WTC11 (cell line): ENCODE measurements at regions not wholly inside any gene's neighbourhood (a gene's known extent, or its start where the extent isn't known, plus 50 kb on each side); places are given as distances from the start of the nearest gene placed in this dataset.
"Not testable (repeated sequence)": the region's sequence is repeated elsewhere in the genome, so short reads cannot be mapped to it uniquely, and the experiment has no call there.

Source experiments
- CREB1 ChIP-seq: sonication (generic); formaldehyde crosslinking; IDR thresholded peaks from 2 replicates; pipeline ENCODE4 v1.8.0; 2023; ENCODE audit warnings: mild to moderate bottlenecking, missing genetic modification reagents
- ESRRA ChIP-seq: sonication (generic); formaldehyde crosslinking; IDR thresholded peaks from 2 replicates; pipeline ENCODE4 v1.8.1; 2022; ENCODE audit warnings: mild to moderate bottlenecking, missing genetic modification reagents, borderline replicate concordance
- FOXJ3 ChIP-seq: sonication (generic); formaldehyde crosslinking; IDR thresholded peaks from 2 replicates; pipeline ENCODE4 v1.9.0; 2021; ENCODE audit warnings: missing genetic modification reagents, mild to moderate bottlenecking, borderline replicate concordance
- FOXP4 ChIP-seq: sonication (generic); formaldehyde crosslinking; IDR thresholded peaks from 2 replicates; pipeline ENCODE4 v1.8.0; 2022; ENCODE audit warnings: mild to moderate bottlenecking, missing genetic modification reagents
- NR1H2 ChIP-seq: sonication (generic); formaldehyde crosslinking; IDR thresholded peaks from 2 replicates; pipeline ENCODE4 v1.9.0; 2021; ENCODE audit warnings: mild to moderate bottlenecking, moderate library complexity, missing genetic modification reagents
- NR3C1 ChIP-seq: sonication (generic); formaldehyde crosslinking; conservative IDR thresholded peaks from 2 replicates; pipeline ENCODE4 v1.8.1; 2023; ENCODE audit warnings: low read depth, mild to moderate bottlenecking, missing genetic modification reagents
- PREB ChIP-seq: sonication (generic); formaldehyde crosslinking; IDR thresholded peaks from 2 replicates; pipeline ENCODE4 v1.8.1; 2022; ENCODE audit warnings: mild to moderate bottlenecking, missing genetic modification reagents, moderate library complexity, borderline replicate concordance
- TCF7 ChIP-seq: sonication (generic); formaldehyde crosslinking; IDR thresholded peaks from 2 replicates; pipeline ENCODE4 v1.8.0; 2022; ENCODE audit warnings: mild to moderate bottlenecking, low read depth, missing genetic modification reagents, moderate library complexity
- ZNF232 ChIP-seq: sonication (generic); formaldehyde crosslinking; IDR thresholded peaks from 2 replicates; pipeline ENCODE4 v1.8.0; 2022; ENCODE audit warnings: mild to moderate bottlenecking, missing genetic modification reagents
- ZNF416 ChIP-seq: fragments of 250-450 bp; sonication (Bioruptor Pico); IDR thresholded peaks from 2 replicates; pipeline ENCODE4 v1.9.0; 2021; ENCODE audit warnings: mild to moderate bottlenecking, inconsistent platforms
- TF ChIP-seq, protein P1 (sequence below): fragments of 200-600 bp; IDR thresholded peaks from 2 replicates; pipeline ENCODE4 v1.8.0; 2022; ENCODE audit warnings: antibody characterized with exemption

DNA sequence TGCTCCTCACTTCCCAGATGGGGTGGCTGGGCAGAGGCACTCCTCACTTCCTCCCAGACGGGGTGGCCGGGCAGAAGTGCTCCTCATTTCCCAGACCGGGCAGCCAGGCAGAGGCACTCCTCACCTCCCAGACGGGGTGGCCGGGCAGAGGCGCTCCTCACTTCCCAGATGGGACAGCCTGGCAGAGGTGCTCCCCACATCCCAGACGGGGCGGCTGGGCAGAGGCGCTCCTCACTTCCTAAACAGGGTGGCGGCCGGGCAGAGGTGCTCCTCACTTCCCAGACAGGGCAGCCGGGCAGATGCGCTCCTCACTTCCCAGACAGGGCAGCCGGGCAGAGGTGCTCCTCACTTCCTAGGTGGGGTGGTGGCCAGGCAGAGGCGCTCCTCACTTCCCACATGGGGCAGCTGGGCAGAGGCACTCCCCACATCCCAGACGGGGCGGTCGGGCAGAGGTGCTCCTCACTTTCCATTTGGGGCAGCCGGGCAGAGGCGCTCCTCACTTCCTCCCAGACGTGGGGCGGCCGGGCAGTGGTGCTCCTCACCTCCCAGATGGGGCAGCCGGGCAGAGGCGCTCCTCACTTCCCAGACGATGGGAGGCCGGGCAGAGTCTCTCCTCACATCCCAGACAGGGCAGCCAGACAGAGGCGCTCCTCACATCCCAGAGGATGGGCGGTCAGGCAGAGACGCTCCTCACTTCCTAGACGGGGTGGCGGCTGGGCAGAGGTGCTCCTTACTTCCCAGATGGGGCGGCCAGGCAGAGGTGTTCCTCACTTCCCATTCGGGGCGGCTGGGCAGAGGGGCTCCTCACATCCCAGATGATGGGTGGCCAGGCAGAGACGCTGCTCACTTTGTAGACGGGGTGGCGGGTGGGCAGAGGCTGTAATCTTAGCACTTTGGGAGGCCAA, 274.5 kb downstream of the LIPI start:
- not testable (repeated sequence) for TF ChIP-seq TCF7 (CRISPR knock-in tag); NR1H2 (CRISPR knock-in tag); ZNF416; PREB (CRISPR knock-in tag); ZNF232; CREB1 (CRISPR knock-in tag); ESRRA (CRISPR knock-in tag); NR3C1 (CRISPR knock-in tag); FOXP4 (CRISPR knock-in tag); FOXJ3 (CRISPR knock-in tag)
- TF ChIP-seq, protein P1, sequence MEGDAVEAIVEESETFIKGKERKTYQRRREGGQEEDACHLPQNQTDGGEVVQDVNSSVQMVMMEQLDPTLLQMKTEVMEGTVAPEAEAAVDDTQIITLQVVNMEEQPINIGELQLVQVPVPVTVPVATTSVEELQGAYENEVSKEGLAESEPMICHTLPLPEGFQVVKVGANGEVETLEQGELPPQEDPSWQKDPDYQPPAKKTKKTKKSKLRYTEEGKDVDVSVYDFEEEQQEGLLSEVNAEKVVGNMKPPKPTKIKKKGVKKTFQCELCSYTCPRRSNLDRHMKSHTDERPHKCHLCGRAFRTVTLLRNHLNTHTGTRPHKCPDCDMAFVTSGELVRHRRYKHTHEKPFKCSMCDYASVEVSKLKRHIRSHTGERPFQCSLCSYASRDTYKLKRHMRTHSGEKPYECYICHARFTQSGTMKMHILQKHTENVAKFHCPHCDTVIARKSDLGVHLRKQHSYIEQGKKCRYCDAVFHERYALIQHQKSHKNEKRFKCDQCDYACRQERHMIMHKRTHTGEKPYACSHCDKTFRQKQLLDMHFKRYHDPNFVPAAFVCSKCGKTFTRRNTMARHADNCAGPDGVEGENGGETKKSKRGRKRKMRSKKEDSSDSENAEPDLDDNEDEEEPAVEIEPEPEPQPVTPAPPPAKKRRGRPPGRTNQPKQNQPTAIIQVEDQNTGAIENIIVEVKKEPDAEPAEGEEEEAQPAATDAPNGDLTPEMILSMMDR = not testable (repeated sequence)
